T1000 (cell line): ENCODE measurements at regions not wholly inside any gene's neighbourhood (a gene's known extent, or its start where the extent isn't known, plus 50 kb on each side); places are given as distances from the start of the nearest gene placed in this dataset.
"Not testable (repeated sequence)": the region's sequence is repeated elsewhere in the genome, so short reads cannot be mapped to it uniquely, and the experiment has no call there.

Experiments
- DNase-seq: peaks from one replicate; lab custom pipeline; 2025; ENCODE audit warnings: mixed read lengths; lab: John Stamatoyannopoulos, UW

DNA sequence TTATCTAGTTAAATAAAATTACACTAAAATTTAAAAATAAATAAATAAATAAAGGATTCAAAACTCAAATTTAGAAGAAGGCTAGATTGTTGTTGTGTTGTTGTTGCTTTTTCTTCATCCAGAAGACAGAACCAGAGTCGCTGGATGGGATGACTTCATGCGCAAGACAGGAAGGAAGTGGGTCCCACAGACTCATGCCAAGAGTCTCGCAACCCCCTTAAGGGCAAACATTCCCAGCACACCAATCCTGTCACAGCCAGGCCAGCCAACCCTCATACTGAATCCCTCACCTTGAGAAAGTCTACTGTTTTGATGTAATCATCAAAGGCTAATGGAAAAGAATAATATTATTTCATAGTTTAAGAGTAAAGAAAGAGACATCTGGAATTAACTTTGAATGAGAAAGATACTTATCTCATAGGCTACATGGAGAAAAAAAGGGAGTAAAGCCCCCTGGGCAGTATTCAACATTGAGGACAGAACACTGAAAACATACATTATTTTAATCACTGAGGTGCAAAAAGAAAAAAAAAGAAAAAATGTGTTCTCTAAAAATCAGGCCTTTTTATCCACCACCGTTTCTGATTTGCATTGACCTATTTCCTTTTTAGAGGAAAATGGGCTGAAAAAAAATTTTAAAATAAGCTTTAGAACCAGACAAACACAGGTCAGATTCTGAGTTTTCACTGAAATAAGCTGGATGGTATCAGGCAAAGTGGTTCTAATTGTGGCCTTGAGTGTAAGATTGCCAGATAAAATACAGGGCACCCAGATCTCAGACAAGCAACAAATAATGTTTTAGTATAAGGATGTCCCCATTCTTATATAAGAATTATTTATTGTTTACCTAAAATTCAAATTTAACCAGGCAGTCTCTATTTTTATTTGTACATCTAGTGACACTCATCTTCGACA is 826.5 kb downstream of the TNS3 start:
- no peak for DNase-seq

GRCh38 chr7:46754140-46754720 is 827.7 kb downstream of the TNS3 start:
- no peak for DNase-seq

- no peak for DNase-seq
Observed at GRCh38 chr7:46753662-46754061, 828.2 kb downstream of the TNS3 start.

DNA sequence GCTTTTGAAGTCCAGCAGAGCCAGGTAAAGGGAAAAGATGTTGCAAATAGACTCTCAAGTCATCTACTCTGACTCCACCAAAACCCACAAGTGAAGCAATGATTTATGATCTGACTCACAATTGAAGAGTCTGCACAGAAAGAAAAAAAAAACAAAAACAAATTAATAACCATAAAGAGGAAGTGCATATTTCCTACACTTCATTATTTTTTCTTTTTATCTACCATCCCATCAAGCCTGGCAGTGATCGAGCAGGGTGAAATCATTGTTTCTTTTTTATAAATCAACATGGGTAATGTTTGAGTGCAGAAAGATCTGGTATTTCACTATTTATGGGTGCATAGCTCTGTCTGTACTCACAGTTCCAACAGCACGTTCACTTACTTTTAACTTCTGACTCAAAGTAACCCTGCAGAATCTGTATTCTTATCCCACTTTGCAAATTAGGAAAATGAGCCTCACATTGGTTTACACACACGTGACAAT is 829.0 kb downstream of the TNS3 start:
- no peak for DNase-seq

GRCh38 chr7:46751927-46752723 is 829.8 kb downstream of the TNS3 start:
- DNase-seq: not testable (repeated sequence)

DNA sequence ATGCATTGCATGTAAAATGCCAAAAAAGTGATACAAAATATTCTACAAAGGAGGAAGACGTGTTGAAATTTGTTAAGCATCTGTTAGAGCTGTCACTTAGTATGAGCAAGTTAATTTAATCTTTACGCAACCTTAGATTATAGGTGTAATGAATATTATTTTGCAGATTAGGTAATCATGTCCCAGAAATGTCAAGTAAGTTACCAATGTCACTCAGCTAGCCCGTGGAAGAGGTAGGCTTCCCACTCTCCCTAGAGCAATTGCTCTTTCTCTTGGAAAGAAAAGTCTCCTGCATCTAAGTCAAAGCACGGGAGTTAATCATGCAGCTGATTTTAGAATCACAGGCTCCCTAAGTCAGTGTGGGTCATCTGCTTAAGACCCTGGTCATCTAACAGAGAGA is 830.4 kb upstream of the IGFBP3 start:
- no peak for DNase-seq

- no peak for DNase-seq
Observed at GRCh38 chr7:46750321-46750865, 829.3 kb upstream of the IGFBP3 start.

GRCh38 chr7:46747869-46748576 is 827.0 kb upstream of the IGFBP3 start:
- DNase-seq: no peak

DNA sequence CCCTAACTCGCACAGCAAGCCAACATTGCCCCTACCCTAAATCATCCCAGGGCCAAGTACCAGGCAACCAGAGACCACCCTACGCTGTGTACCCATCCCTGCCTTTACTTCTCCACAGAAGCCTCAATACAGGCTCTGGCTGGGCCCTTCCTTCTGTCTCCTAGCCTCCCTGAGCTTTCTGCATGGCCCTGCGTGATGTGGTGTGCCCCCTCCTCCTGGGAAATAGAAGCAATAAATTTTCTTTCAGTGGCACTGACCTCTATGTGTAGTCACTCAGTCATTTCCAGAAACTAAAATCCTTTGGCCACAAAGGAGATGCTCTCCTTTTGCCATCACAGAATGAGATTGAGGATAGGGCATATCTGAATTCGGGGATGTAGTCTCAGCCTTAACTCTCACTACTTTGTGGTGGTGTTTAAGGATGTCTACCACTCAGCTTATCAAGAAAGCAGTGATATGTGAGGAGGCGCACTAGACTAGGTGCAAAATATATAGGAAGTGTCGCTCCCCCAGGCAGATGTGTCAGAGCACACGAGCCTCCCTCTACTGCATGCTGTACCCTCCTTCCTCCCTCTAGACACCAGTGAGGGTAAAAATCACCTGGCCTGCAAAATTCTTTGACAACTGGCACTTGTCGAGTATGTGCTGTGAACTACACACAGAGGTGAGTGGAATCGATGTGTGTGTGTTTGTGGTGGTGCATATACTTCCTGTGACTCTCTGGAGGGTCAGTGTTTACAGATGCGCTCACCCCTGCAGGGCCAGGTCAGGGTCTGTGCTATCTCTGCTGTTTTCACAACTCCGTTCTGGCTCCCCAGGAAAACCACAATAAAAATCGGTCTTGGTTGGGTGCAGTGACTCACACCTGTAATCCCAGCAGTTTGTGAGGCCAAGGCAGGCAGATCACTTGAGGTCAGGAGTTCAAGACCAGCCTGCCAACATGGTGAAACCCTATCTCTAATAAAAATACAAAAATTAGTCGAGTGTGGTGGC is 825.9 kb upstream of the IGFBP3 start:
- DNase-seq: no peak

DNA sequence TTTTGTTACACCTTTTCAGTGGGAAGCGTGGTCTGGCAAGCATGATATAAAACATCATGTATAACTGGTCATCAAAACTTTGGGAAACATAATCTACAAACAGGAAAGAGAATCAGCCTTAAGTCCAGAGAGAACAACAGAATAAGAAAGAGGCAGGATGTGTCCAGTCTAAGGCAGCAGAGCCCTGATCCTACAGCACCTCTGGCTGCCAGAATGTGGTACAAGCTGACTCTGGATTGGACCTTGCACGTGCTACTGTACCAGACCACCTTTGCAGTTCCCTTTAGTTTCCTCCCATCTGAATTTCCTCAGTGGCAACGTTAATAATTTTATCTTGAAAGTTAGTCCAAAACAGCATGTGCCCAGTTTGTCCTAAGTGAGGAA is 824.6 kb upstream of the IGFBP3 start:
- no peak for DNase-seq

DNA sequence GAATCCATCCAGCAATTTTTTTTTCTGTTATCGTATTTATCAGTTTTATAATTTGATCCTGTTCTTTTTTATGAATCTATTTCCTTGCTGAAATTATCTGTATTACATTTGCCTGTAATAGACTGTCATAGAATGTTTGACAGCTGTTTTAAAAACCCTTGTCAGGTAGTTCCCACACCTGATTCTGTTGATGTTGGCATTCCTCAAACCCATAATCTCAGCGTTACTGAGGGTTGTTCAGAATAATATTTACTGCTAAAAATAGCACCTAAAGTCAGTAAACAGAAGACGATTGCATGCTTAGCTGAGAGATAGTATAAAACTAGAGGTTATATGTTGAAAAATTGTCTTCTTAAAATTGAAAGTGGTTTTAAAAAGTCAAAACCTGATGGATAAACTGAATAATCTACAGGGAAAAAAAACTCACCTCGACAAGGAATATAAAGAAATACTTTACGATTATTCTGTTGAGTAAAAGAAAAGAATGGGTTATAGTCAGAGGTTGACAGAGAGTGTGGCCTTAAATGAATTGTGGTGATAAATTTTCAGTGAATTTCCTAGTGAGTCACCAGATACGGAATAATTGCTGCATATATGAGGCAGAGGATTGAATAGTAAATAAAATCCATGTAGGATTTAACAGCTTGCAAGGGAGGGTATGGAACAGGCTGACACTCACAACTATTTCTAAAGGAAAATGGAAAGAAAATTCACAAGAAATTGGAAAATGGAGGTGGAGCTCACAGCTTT is 824.1 kb upstream of the IGFBP3 start:
- DNase-seq: no peak

DNA sequence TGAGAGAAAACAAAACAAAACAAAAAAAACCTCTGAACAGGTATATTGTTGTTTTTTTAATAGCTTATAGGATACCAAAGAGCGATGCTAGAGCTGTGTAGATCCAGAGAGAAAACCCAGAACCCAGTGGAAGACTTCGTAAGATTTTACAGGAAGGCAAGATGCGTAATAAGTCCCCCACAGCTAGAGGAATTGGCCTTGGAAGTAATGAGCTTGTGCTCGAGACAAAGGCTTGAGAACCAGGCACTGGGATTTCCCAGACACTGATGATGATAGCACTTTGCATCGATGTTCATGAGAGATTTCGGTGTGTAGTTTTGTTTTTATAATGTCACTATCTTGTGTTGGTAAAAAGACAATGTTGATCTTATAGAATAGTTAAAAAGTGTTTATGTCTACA is 821.5 kb upstream of the IGFBP3 start:
- DNase-seq: no peak

GRCh38 chr7:46741938-46742540 is 821.0 kb upstream of the IGFBP3 start:
- no peak for DNase-seq

- DNase-seq: no peak
Observed at GRCh38 chr7:46741181-46741580, 820.1 kb upstream of the IGFBP3 start.

DNA sequence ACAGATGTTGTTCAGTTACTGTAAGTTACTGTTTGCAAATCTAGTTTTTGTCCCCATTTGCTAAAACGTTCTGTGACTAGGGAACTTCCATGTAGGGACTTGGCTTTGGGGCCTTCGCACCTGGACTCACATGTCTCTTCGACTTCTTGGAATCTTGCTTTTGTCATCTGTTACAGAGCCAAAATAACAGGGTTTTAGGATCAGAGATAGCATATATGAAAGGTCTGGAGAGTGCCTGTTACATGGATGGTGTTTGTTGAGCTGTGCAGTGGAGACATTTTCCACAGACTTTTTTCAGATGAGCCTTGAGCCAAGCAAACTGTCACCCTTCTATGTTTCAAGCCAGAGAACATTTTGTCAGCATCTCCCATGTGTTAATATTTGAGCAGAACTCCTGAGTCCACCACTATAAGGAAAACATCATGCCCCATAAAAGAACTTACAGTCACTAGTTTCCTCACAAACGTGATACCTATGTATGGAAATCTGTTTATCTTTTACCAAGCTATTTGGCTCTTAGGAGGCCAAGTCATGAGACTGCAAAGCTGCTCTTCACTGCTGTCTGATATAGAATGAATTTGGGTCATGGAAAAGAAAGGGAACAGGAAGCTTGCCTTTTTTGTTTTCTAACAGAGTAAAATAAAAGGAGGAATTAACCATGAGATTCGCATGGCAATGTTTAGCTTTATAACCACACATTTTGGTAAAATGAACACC is 818.6 kb upstream of the IGFBP3 start:
- no peak for DNase-seq

- no peak for DNase-seq
Observed at GRCh38 chr7:46738796-46739195, 817.7 kb upstream of the IGFBP3 start.

DNA sequence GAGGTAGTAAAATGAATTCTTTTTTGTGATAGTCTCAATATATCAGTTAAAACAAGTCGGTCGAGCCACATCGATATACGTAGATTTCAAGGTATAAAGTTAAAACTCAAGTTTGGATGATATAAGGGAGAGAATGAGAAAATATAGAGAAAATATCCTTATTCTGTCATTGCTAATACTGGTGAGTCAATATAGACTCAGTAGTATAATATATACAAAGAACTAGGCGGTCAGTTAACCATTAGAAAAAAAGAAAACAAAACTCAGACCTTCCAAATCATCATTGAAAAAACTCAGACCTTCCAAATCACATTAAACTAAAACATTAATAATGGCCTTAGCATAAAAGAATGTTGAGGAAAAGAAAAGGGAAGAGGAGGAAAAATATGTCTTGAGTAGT is 817.1 kb upstream of the IGFBP3 start:
- no peak for DNase-seq

DNA sequence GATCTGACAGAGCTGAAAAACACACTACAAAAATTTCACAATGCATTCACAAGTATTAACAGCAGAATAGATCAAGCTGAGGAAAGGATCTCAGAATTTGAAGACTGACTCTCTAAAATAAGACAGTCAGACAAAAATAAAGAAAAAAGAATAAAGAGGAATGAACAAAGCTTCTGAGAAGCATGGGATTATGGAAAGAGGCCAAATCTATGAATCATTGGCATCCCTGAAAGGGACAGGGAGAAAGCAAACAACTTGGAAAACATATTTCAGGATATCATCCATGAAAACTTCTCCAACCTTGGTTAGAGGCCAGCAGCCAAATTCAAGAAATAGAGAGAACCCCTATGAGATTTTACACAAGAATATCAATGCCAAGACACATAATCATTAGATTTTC is 804.8 kb upstream of the IGFBP3 start:
- DNase-seq: no peak

DNA sequence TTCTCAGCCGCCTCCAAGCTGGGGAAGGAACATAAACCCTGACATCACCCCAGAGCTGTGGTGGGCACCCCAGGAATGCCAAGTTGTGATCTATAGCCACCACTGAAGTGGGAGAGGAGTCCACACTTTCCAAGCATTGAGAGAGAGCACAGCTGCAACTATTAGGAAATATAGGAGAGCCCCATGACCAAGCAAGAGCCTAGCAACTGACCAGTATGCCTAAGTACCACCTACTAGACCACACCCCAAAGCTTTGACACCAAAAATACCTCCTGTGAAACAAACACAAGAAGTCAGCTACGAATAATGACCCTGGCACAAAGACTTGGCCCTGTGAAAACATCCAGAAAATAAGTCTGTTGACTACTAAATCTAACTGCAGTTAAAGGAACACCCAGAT is 804.1 kb upstream of the IGFBP3 start:
- no peak for DNase-seq
